H1 (cell line): ENCODE measurements at regions not wholly inside any gene's neighbourhood (a gene's known extent, or its start where the extent isn't known, plus 50 kb on each side); places are given as distances from the start of the nearest gene placed in this dataset.

Source experiments
- CTCF ChIA-PET: fragments of 300-600 bp; sonication (Branson Sonifier 250); formaldehyde crosslinking; loops from one replicate; lab custom pipeline; 2021; ENCODE audit not compliant: partially characterized antibody; lab: Charles Lee
- POLR2A ChIA-PET: fragments of 300-600 bp; sonication (Branson Sonifier 250); formaldehyde crosslinking; loops from one replicate; lab custom pipeline; 2021; ENCODE audit warnings: inconsistent platforms; ENCODE audit not compliant: partially characterized antibody; lab: Charles Lee
- DNase-seq, 2 experiments: peaks; one replicate each; pipeline versions ENCODE4 v3.0.0 to v3.0.0-alpha.2; 2010 to 2022; ENCODE audit warnings: low spot score in 2 of 2, low read depth in 1 of 2, mixed read lengths in 1 of 2
- FAIRE-seq: peaks from 2 replicates; lab custom pipeline; 2011; peaks lifted over from hg19 to GRCh38; lab: Jason Lieb, UNC
- H2AFZ ChIP-seq: 2 replicates; pipeline ENCODE4 v1.8.1; 2012; ENCODE audit warnings: low read length, inconsistent platforms
- H2AK5ac ChIP-seq: 2 replicates; pipeline ENCODE4 v1.6.1; 2013; ENCODE audit warnings: low read depth, low read length
- H2BK120ac ChIP-seq: replicated peaks from 2 replicates; pipeline ENCODE3; 2013; ENCODE audit warnings: low read depth, low read length, inconsistent platforms
- H2BK12ac ChIP-seq: 2 replicates; pipeline ENCODE4 v1.6.1; 2013; ENCODE audit warnings: low read depth, low read length
- H2BK15ac ChIP-seq: 2 replicates; pipeline ENCODE4 v1.6.1; 2013; ENCODE audit warnings: low read length
- H2BK20ac ChIP-seq: 2 replicates; pipeline ENCODE4 v1.6.1; 2013; ENCODE audit warnings: low read length
- H2BK5ac ChIP-seq: 2 replicates; pipeline ENCODE4 v1.6.1; 2013; ENCODE audit warnings: low read depth, low read length
- H3K14ac ChIP-seq: 2 replicates; pipeline ENCODE4 v1.6.1; 2013; ENCODE audit warnings: inconsistent platforms; ENCODE audit not compliant: insufficient read length
- H3K18ac ChIP-seq: 2 replicates; pipeline ENCODE4 v1.6.1; 2013; ENCODE audit warnings: low read length; ENCODE audit errors: extremely low read depth
- H3K23ac ChIP-seq: 2 replicates; pipeline ENCODE4 v1.6.1; 2013; ENCODE audit warnings: inconsistent platforms; ENCODE audit not compliant: insufficient read length
- H3K23me2 ChIP-seq: 2 replicates; pipeline ENCODE4 v1.6.1; 2013; ENCODE audit warnings: low read depth, low read length
- H3K27ac ChIP-seq: 2 replicates; pipeline ENCODE4 v1.6.1; 2011; ENCODE audit warnings: low read depth, low read length, inconsistent platforms
- H3K27me3 ChIP-seq, 4 experiments: replicated peaks in 1 of 4; 1 replicate in 1 of 4; 2 replicates in 3 of 4; pipeline versions ENCODE4 v1.6.1 to v1.8.1; 2011 to 2013; ENCODE audit warnings: low read length in 3 of 4, mild to moderate bottlenecking in 3 of 4, inconsistent platforms in 2 of 4, mixed read lengths in 2 of 4, moderate library complexity in 1 of 4; ENCODE audit not compliant: control insufficient read depth in 3 of 4, insufficient read depth in 3 of 4; ENCODE audit errors: extremely low read depth in 1 of 4
- H3K36me3 ChIP-seq, 4 experiments: 2 replicates each; pipeline versions ENCODE4 v1.6.1 to v1.8.1; 2011 to 2013; ENCODE audit warnings: mild to moderate bottlenecking in 4 of 4, low read length in 3 of 4, moderate library complexity in 2 of 4, control low read depth in 1 of 4, inconsistent platforms in 1 of 4; ENCODE audit not compliant: insufficient read depth in 4 of 4, control insufficient read depth in 2 of 4
- H3K4ac ChIP-seq: replicated peaks from 2 replicates; pipeline ENCODE3; 2013; ENCODE audit warnings: low read length, low read depth, mixed read lengths, inconsistent platforms; ENCODE audit not compliant: insufficient read length
- H3K4me1 ChIP-seq, 4 experiments: replicated peaks in 1 of 4; 1 replicate in 1 of 4; 2 replicates in 3 of 4; pipeline versions ENCODE4 v1.6.1 to v1.8.1; 2011 to 2013; ENCODE audit warnings: low read length in 3 of 4, inconsistent platforms in 2 of 4, mixed read lengths in 1 of 4; ENCODE audit not compliant: insufficient read depth in 4 of 4, control insufficient read depth in 3 of 4
- H3K4me2 ChIP-seq, 2 experiments: 2 replicates each; pipeline versions ENCODE4 v1.6.1 to v1.8.1; 2011 to 2013; ENCODE audit warnings: low read depth in 2 of 2, low read length in 2 of 2, control low read depth in 1 of 2, inconsistent platforms in 1 of 2, mild to moderate bottlenecking in 1 of 2; ENCODE audit not compliant: insufficient read depth in 1 of 2
- H3K4me3 ChIP-seq, 4 experiments: fragments of 200-600, 300-600 bp in 1 of 4; sonication (generic), shearing (Covaris generic), sonication (Bioruptor Twin) in 1 of 4; 2 replicates each; pipeline versions ENCODE4 v1.5.1 to v1.8.1; 2011 to 2016; ENCODE audit warnings: low read length in 4 of 4, low read depth in 3 of 4, control low read depth in 2 of 4, inconsistent platforms in 2 of 4, mild to moderate bottlenecking in 2 of 4, mixed read lengths in 1 of 4, moderate library complexity in 1 of 4; ENCODE audit not compliant: insufficient read depth in 2 of 4; ENCODE audit errors: extremely low read depth in 1 of 4
- H3K56ac ChIP-seq: replicated peaks from 2 replicates; pipeline ENCODE3; 2013; ENCODE audit warnings: low read depth, mild to moderate bottlenecking, mixed read lengths, low read length, inconsistent platforms; ENCODE audit not compliant: insufficient read length
- H3K79me1 ChIP-seq: 2 replicates; pipeline ENCODE4 v1.6.1; 2013; ENCODE audit warnings: low read depth, low read length, control low read depth
- H3K79me2 ChIP-seq, 2 experiments: 2 replicates each; pipeline versions ENCODE4 v1.6.1 to v1.8.1; 2012 to 2013; ENCODE audit warnings: low read length in 2 of 2, mild to moderate bottlenecking in 2 of 2, inconsistent platforms in 1 of 2; ENCODE audit not compliant: insufficient read depth in 2 of 2, control insufficient read depth in 1 of 2
- H3K9ac ChIP-seq, 4 experiments: replicated peaks in 1 of 4; 1 replicate in 1 of 4; 2 replicates in 3 of 4; pipeline versions ENCODE4 v1.6.1 to v1.8.1; 2011 to 2013; ENCODE audit warnings: low read depth in 3 of 4, low read length in 3 of 4, control low read depth in 2 of 4, mild to moderate bottlenecking in 2 of 4, moderate library complexity in 2 of 4, inconsistent platforms in 1 of 4; ENCODE audit errors: extremely low read depth in 1 of 4
- H3K9me3 ChIP-seq, 2 experiments: 2 replicates each; pipeline versions ENCODE4 v1.6.1 to v1.8.1; 2012 to 2013; ENCODE audit warnings: mild to moderate bottlenecking in 2 of 2, moderate library complexity in 2 of 2, control low read depth in 1 of 2, inconsistent platforms in 1 of 2, low read depth in 1 of 2, low read length in 1 of 2, mixed read lengths in 1 of 2; ENCODE audit not compliant: insufficient read depth in 2 of 2
- H4K20me1 ChIP-seq, 2 experiments: replicated peaks in 1 of 2; 2 replicates each; pipeline versions ENCODE3 to v1.8.1; 2011 to 2013; ENCODE audit warnings: inconsistent platforms in 2 of 2, low read length in 2 of 2, mild to moderate bottlenecking in 1 of 2; ENCODE audit not compliant: insufficient read depth in 2 of 2, control insufficient read depth in 1 of 2
- H4K5ac ChIP-seq: 2 replicates; pipeline ENCODE4 v1.6.1; 2013; ENCODE audit warnings: low read length, low read depth, mixed read lengths, inconsistent platforms; ENCODE audit not compliant: insufficient read length
- H4K8ac ChIP-seq: 2 replicates; pipeline ENCODE4 v1.8.0; 2013; ENCODE audit warnings: mild to moderate bottlenecking, moderate library complexity, low read length, inconsistent platforms; ENCODE audit not compliant: insufficient read depth; ENCODE audit errors: extremely low read depth
- H4K91ac ChIP-seq: replicated peaks from 2 replicates; pipeline ENCODE3; 2013; ENCODE audit warnings: low read length, mixed read lengths, inconsistent platforms; ENCODE audit not compliant: insufficient read length
- WGBS, 2 experiments: shearing (Covaris generic) in 1 of 2; methylation state at CpG; one replicate each; pipeline versions ENCODE4 v1.1.6 to v1.1.7; 2013 to 2015; ENCODE audit warnings: low lambda C conversion rate in 2 of 2, mixed read lengths in 2 of 2, inconsistent platforms in 1 of 2, low coverage in 1 of 2, missing lambda C conversion rate in 1 of 2; ENCODE audit not compliant: insufficient replicate concordance in 2 of 2, insufficient coverage in 1 of 2, insufficient read length in 1 of 2; ENCODE audit errors: extremely low coverage in 1 of 2, missing lambda C conversion rate in 1 of 2; 5-methylcytosine and 5-hydroxymethylcytosine counted together
- TF ChIP-seq, protein P1 (sequence below): IDR thresholded peaks from 2 replicates; pipeline ENCODE4 v1.6.1; 2011; ENCODE audit warnings: low read length, improper control_type of control experiment

DNA sequence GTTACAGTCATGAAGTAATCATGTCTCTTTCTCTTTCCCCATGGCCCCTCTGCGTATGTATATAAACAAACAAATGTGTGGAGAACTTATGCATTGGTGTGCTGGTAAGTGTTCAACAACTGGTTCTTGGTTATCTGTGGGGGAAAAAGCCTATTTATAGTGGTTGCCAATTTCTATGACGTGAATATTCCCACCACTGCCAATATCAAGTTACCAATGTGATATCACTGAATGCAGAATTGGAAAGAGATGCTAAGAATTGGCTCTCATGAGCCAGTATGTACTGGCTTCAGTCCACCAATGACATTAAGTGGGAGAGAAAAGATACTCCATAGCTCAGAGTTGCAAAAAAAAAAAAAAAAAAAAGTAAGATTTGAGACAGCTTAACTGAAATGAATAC, 399.7 kb downstream of the REEP3 start:
- H3K4me3 ChIP-seq, result no peak overlapping the region
- ChIA-PET POLR2A (no interaction called here), CTCF (interaction anchor here (0.7 to 1.3 kb wide), 4 partner anchors 15 to 57 kb away, joined by 3 to 4 read pairs (median 4); no protein-coding TSS in a partner anchor)
- no peak overlapping the region for H2BK20ac ChIP-seq
- H3K4me2 ChIP-seq, result no peak overlapping the region
- H3K27me3 ChIP-seq, result no peaks in the 10 kb centered on the region
- no peak overlapping the region for H4K5ac ChIP-seq
- no peak overlapping the region for H3K4ac ChIP-seq
- H3K18ac ChIP-seq, result no peak overlapping the region
- no peak overlapping the region for H2BK120ac ChIP-seq
- no peak overlapping the region for H4K91ac ChIP-seq
- no peak overlapping the region for H2AK5ac ChIP-seq
- no peak overlapping the region for H3K27ac ChIP-seq
- H2BK15ac ChIP-seq, result no peak overlapping the region
- H3K79me1 ChIP-seq, result no peaks in the 10 kb centered on the region
- no peak overlapping the region for H3K14ac ChIP-seq
- 84% methylated on average over 2 of the region's 2 CpGs; no CpG with 5 or more reads in 1 of the 2 experiments for WGBS, 2 experiments
- peaks cover 0 to 9% (median under 1%) of the 10 kb centered on the region in 4 experiments; a peak in 4 of 7 replicates for H3K4me1 ChIP-seq
- H3K23ac ChIP-seq, result no peak overlapping the region
- H3K23me2 ChIP-seq, result no peaks in the 10 kb centered on the region
- DNase-seq (no peak), FAIRE-seq (no peak)
- H4K20me1 ChIP-seq, result no peaks in the 10 kb centered on the region
- no peak overlapping the region for H2BK12ac ChIP-seq
- H3K9me3 ChIP-seq, result no peaks in the 10 kb centered on the region
- no peak overlapping the region for H2BK5ac ChIP-seq
- H4K8ac ChIP-seq, result no peak overlapping the region
- no peak overlapping the region for H3K56ac ChIP-seq
- H3K36me3 ChIP-seq, result no peaks in the 10 kb centered on the region
- no peak overlapping the region for H2AFZ ChIP-seq
- no peaks in the 10 kb centered on the region for H3K79me2 ChIP-seq
- no peak overlapping the region for H3K9ac ChIP-seq
- TF ChIP-seq, protein P1, sequence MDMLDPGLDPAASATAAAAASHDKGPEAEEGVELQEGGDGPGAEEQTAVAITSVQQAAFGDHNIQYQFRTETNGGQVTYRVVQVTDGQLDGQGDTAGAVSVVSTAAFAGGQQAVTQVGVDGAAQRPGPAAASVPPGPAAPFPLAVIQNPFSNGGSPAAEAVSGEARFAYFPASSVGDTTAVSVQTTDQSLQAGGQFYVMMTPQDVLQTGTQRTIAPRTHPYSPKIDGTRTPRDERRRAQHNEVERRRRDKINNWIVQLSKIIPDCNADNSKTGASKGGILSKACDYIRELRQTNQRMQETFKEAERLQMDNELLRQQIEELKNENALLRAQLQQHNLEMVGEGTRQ, result no peak
